ENCODE measurements at regions not wholly inside any gene's neighbourhood (a gene's known extent, or its start where the extent isn't known, plus 50 kb on each side); places are given as distances from the start of the nearest gene placed in this dataset.
"Not testable (repeated sequence)": the region's sequence is repeated elsewhere in the genome, so short reads cannot be mapped to it uniquely, and the experiment has no call there.

- Histone ChIP-seq H3K4me1 (ENCODE audit: insufficient read depth, low read length) (no peaks in the 10 kb centered on the region), H3K27me3 (ENCODE audit: insufficient read depth, low read length) (no peaks in the 10 kb centered on the region), H3K4me3 (ENCODE audit: low read length in 2 of 2) (no peak overlapping the region), H3K9me3 (ENCODE audit: control insufficient read depth in 1 of 2, low read length in 2 of 2) (no peaks in the 10 kb centered on the region), H3K36me3 (ENCODE audit: insufficient read depth, low read length) (no peaks in the 10 kb centered on the region), H3K27ac (ENCODE audit: low read depth, low read length) (no peak overlapping the region)
- no peaks in the 10 kb centered on the region for H3K4me1 Mint-ChIP-seq
- no peak for DNase-seq
- ChIA-PET CTCF (ENCODE audit: partially characterized antibody) (no interaction called here), POLR2A (ENCODE audit: partially characterized antibody) (no interaction called here)
- H3K27me3 Mint-ChIP-seq = peaks cover 15 to 16% of the 10 kb centered on the region in 2 donors
- intact Hi-C loops (cut with micrococcal nuclease) = no loop called here
- no peaks in the 10 kb centered on the region for H3K36me3 Mint-ChIP-seq
- peaks cover 0 to 3% (median 0%) of the 10 kb centered on the region in 8 donors for H3K9me3 Mint-ChIP-seq
- no peak overlapping the region for H3K4me3 Mint-ChIP-seq
- H3K27ac Mint-ChIP-seq = no peak overlapping the region
These were observed 252.1 kb downstream of the FOXD2 start for GRCh38 chr1:47689894-47690293.

GRCh38 chr1:47690341-47691250 lies 252.8 kb downstream of the FOXD2 start:
- POLR2A ChIA-PET (ENCODE audit: partially characterized antibody) = no interaction called here
- H3K27ac Mint-ChIP-seq = no peak overlapping the region

GRCh38 chr1:47691293-47691692 lies 253.4 kb downstream of the FOXD2 start:
- H3K9me3 ChIP-seq (ENCODE audit: control insufficient read depth in 1 of 2, low read length in 2 of 2); H3K4me3 ChIP-seq (ENCODE audit: low read length in 2 of 2); POLR2A ChIA-PET (ENCODE audit: partially characterized antibody); H3K36me3 Mint-ChIP-seq; H3K27ac Mint-ChIP-seq; intact Hi-C loops (cut with micrococcal nuclease); H3K4me3 Mint-ChIP-seq; H3K4me1 ChIP-seq (ENCODE audit: insufficient read depth, low read length); H3K4me1 Mint-ChIP-seq; H3K27me3 ChIP-seq (ENCODE audit: insufficient read depth, low read length); H3K36me3 ChIP-seq (ENCODE audit: insufficient read depth, low read length); H3K27ac ChIP-seq (ENCODE audit: low read depth, low read length); DNase-seq; H3K9me3 Mint-ChIP-seq; CTCF ChIA-PET (ENCODE audit: partially characterized antibody): not testable (repeated sequence)
- peaks cover 16 to 18% of the 10 kb centered on the region in 2 donors for H3K27me3 Mint-ChIP-seq

More at GRCh38 chr1:47690341-47691250, 252.8 kb downstream of the FOXD2 start:
- no peak for DNase-seq
- Histone ChIP-seq H3K36me3 (ENCODE audit: insufficient read depth, low read length) (no peaks in the 10 kb centered on the region), H3K4me1 (ENCODE audit: insufficient read depth, low read length) (no peaks in the 10 kb centered on the region), H3K4me3 (ENCODE audit: low read length in 2 of 2) (no peak overlapping the region), H3K27ac (ENCODE audit: low read depth, low read length) (no peak overlapping the region), H3K9me3 (ENCODE audit: control insufficient read depth in 1 of 2, low read length in 2 of 2) (no peaks in the 10 kb centered on the region), H3K27me3 (ENCODE audit: insufficient read depth, low read length) (no peaks in the 10 kb centered on the region)
- H3K4me3 Mint-ChIP-seq = no peak overlapping the region
- peaks cover 16 to 18% of the 10 kb centered on the region in 2 donors for H3K27me3 Mint-ChIP-seq
- peaks cover 0 to 3% (median 0%) of the 10 kb centered on the region in 8 donors for H3K9me3 Mint-ChIP-seq
- no peaks in the 10 kb centered on the region for H3K4me1 Mint-ChIP-seq
- CTCF ChIA-PET (ENCODE audit: partially characterized antibody) = no interaction called here
- intact Hi-C loops (cut with micrococcal nuclease) = no loop called here
- H3K36me3 Mint-ChIP-seq = no peaks in the 10 kb centered on the region

- H3K4me3 Mint-ChIP-seq = no peak overlapping the region
- Histone ChIP-seq H3K4me3 (ENCODE audit: low read length in 2 of 2) (no peak overlapping the region), H3K27me3 (ENCODE audit: insufficient read depth, low read length) (no peaks in the 10 kb centered on the region), H3K9me3 (ENCODE audit: control insufficient read depth in 1 of 2, low read length in 2 of 2) (no peaks in the 10 kb centered on the region), H3K27ac (ENCODE audit: low read depth, low read length) (no peak overlapping the region), H3K36me3 (ENCODE audit: insufficient read depth, low read length) (no peaks in the 10 kb centered on the region), H3K4me1 (ENCODE audit: insufficient read depth, low read length) (no peaks in the 10 kb centered on the region)
- peaks cover 13 to 14% of the 10 kb centered on the region in 2 donors for H3K27me3 Mint-ChIP-seq
- DNase-seq = no peak
- ChIA-PET POLR2A (ENCODE audit: partially characterized antibody) (no interaction called here), CTCF (ENCODE audit: partially characterized antibody) (no interaction called here)
- H3K36me3 Mint-ChIP-seq = no peaks in the 10 kb centered on the region
- no peak overlapping the region for H3K27ac Mint-ChIP-seq
- H3K9me3 Mint-ChIP-seq = peaks cover 0 to 3% (median 0%) of the 10 kb centered on the region in 8 donors
- intact Hi-C loops (cut with micrococcal nuclease) = no loop called here
- H3K4me1 Mint-ChIP-seq = no peaks in the 10 kb centered on the region
These were observed 254.4 kb downstream of the FOXD2 start for GRCh38 chr1:47692196-47692595.

- H3K4me1 ChIP-seq (ENCODE audit: insufficient read depth, low read length) = no peaks in the 10 kb centered on the region
- CTCF ChIA-PET (ENCODE audit: partially characterized antibody) = no interaction called here
- no peaks in the 10 kb centered on the region for H3K27me3 ChIP-seq (ENCODE audit: insufficient read depth, low read length)
- Mint-ChIP-seq H3K4me3 (no peak overlapping the region), H3K4me1 (no peaks in the 10 kb centered on the region), H3K27me3 (peaks cover 10 to 12% of the 10 kb centered on the region in 2 donors), H3K36me3 (no peaks in the 10 kb centered on the region), H3K9me3 (peaks cover 0 to 3% (median 0%) of the 10 kb centered on the region in 8 donors), H3K27ac (no peak overlapping the region)
- H3K27ac ChIP-seq (ENCODE audit: low read depth, low read length) = no peak overlapping the region
- POLR2A ChIA-PET (ENCODE audit: partially characterized antibody) = no interaction called here
- DNase-seq = no peak
- H3K36me3 ChIP-seq (ENCODE audit: insufficient read depth, low read length) = no peaks in the 10 kb centered on the region
- H3K9me3 ChIP-seq (ENCODE audit: control insufficient read depth in 1 of 2, low read length in 2 of 2) = no peaks in the 10 kb centered on the region
- no peak overlapping the region for H3K4me3 ChIP-seq (ENCODE audit: low read length in 2 of 2)
- intact Hi-C loops (cut with micrococcal nuclease) = no loop called here
These were observed 255.3 kb downstream of the FOXD2 start for GRCh38 chr1:47693115-47693514.

GRCh38 chr1:47694011-47694890 lies 256.4 kb downstream of the FOXD2 start:
- no peak overlapping the region for H3K27ac ChIP-seq (ENCODE audit: low read depth, low read length)
- Mint-ChIP-seq H3K4me1 (no peaks in the 10 kb centered on the region), H3K36me3 (no peaks in the 10 kb centered on the region), H3K27me3 (peaks cover 10 to 12% of the 10 kb centered on the region in 2 donors), H3K4me3 (no peak overlapping the region), H3K9me3 (peaks cover 0 to 3% (median 0%) of the 10 kb centered on the region in 8 donors), H3K27ac (no peak overlapping the region)
- no peak overlapping the region for H3K4me3 ChIP-seq (ENCODE audit: low read length in 2 of 2)
- no peaks in the 10 kb centered on the region for H3K9me3 ChIP-seq (ENCODE audit: control insufficient read depth in 1 of 2, low read length in 2 of 2)
- intact Hi-C loops (cut with micrococcal nuclease) = no loop called here
- CTCF ChIA-PET (ENCODE audit: partially characterized antibody) = interaction anchor here (1.8 kb wide), 1 partner anchor 16 kb away, joined by 5 read pairs; no protein-coding TSS in a partner anchor
- no peaks in the 10 kb centered on the region for H3K4me1 ChIP-seq (ENCODE audit: insufficient read depth, low read length)
- DNase-seq = no peak
- H3K36me3 ChIP-seq (ENCODE audit: insufficient read depth, low read length) = no peaks in the 10 kb centered on the region
- no peaks in the 10 kb centered on the region for H3K27me3 ChIP-seq (ENCODE audit: insufficient read depth, low read length)
- POLR2A ChIA-PET (ENCODE audit: partially characterized antibody) = no interaction called here

- Mint-ChIP-seq H3K9me3 (peaks cover 0 to 3% (median 0%) of the 10 kb centered on the region in 8 donors), H3K27me3 (peaks cover 6% of the 10 kb centered on the region in 2 donors), H3K4me1 (no peaks in the 10 kb centered on the region), H3K36me3 (no peaks in the 10 kb centered on the region), H3K4me3 (no peak overlapping the region), H3K27ac (no peak overlapping the region)
- no peak for DNase-seq
- H3K4me1 ChIP-seq (ENCODE audit: insufficient read depth, low read length) = no peaks in the 10 kb centered on the region
- ChIA-PET POLR2A (ENCODE audit: partially characterized antibody) (no interaction called here), CTCF (ENCODE audit: partially characterized antibody) (interaction anchor here (1.5 to 1.8 kb wide), 2 partner anchors 14 to 30 kb away, joined by 5 read pairs; no protein-coding TSS in a partner anchor)
- H3K27ac ChIP-seq (ENCODE audit: low read depth, low read length) = no peak overlapping the region
- intact Hi-C loops (cut with micrococcal nuclease) = no loop called here
- no peak overlapping the region for H3K4me3 ChIP-seq (ENCODE audit: low read length in 2 of 2)
- H3K27me3 ChIP-seq (ENCODE audit: insufficient read depth, low read length) = no peaks in the 10 kb centered on the region
- no peaks in the 10 kb centered on the region for H3K9me3 ChIP-seq (ENCODE audit: control insufficient read depth in 1 of 2, low read length in 2 of 2)
- no peaks in the 10 kb centered on the region for H3K36me3 ChIP-seq (ENCODE audit: insufficient read depth, low read length)
These were observed 258.5 kb downstream of the FOXD2 start for GRCh38 chr1:47696404-47696736.

Data from CD4-positive, alpha-beta memory T cell (primary cell).